Hematopoietic multipotent progenitor cell treated with erythropoietin and hydrocortisone succinate and interleukin-3 and kit ligand, for 8 days (in vitro differentiated cells): ENCODE measurements at regions not wholly inside any gene's neighbourhood (a gene's known extent, or its start where the extent isn't known, plus 50 kb on each side); places are given as distances from the start of the nearest gene placed in this dataset.
"Not testable (repeated sequence)": the region's sequence is repeated elsewhere in the genome, so short reads cannot be mapped to it uniquely, and the experiment has no call there.

Source experiments
- DNase-seq: peaks from one replicate; pipeline ENCODE4 v3.0.0-alpha.2; 2015

DNA sequence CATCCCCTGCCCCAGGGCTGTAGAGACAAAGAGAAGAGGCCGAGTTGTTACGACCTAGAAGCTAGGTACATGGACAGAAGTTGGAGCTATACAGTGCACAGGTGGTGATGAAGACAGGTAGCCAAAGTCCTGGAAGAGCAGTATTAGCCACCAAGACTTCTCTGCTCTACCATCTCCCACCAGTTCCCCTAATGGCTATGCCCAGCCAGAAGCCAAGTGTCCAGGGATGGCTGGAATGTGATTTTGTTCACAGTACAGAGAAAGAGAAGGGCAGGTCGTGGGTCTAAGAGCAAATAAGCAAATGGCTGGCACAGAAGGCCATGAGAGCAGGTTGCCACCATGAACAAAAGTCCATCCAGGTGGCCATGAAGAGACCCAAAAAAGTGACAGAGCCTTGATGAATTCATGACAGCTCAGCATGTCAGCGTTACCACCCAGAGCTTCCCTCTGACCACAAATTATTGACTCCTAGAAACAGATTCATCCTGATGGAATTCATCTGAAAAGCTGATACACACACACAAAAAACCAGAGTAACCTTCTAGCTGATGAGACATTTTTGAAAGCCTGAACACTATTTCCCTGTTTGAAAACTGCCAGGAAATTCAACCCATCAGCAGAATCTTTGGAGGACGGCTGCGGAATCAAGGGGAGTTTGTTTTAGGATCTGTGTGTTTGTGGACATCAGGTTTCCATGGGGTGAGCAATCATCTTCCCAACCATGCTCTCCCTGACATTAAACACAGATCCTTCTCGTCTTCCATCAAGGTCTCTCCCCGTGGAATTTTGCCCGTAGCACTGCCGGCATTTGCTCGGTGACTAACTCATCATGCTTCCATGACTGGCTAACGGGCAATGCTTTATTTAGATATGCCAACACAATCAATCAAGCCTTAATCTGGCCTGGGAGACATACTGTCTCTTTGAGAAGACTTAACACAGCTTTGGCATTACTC, 906.7 kb upstream of the AUTS2 start:
- no peak for DNase-seq

DNA sequence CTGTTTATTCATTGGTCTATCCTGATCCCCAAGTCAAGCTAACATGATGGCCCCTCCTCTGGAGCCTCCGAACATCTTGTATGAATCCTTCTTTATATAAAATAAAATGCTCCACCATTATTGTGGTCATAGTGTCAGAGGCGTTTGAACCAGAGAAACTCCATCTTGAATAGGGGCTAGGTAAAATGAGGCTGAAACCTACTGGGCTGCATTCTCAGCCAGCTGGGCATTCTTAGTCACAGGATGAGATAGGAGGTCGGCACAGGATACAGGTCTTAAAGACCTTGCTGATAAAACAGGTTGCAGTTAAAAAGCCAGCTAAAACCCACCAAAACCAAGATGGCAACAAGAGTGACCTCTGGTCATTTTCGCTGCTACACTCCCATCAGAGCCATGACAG, 905.8 kb upstream of the AUTS2 start:
- no peak for DNase-seq

DNA sequence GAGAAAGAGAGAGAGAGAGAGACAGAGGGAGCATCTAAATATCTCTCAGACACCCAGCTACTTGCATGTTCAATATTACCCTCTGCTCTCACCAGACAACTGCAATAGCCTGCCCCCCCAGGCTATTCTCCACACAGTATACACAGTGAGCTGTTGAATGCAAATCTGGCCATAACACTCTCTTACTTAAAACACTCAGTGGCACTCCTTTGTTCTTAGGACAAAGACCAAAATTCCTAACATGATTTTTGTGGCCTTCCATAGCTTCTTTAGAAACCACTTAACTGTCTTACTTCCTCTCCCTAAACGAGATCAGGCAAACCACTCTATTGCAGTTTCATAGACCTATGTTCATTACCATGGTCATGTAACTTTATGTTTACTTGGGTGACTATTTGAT, 903.6 kb upstream of the AUTS2 start:
- DNase-seq = no peak

DNA sequence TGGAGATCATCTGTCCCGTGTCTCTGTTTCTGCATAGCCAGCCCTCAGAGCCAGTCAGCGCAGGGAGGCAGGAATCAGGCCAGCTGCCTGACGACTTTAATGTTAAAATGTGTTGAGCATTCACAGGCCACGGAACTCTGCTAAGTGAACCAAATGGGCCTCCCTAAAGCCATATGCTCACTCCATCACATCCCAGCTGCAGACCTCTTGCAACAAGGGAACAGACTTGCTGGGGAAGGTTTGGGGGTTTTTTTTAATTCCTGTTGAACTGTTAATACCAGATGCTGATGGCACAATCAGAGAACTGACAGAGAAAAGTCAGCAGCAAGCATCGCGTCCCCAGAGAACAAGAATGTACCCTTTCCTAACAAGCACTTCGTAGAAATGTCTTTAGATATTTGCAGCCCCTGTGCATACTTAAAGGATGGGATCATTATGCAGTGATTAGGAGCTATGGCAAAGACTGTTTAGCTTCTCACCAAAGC, 900.4 kb upstream of the AUTS2 start:
- no peak for DNase-seq

DNA sequence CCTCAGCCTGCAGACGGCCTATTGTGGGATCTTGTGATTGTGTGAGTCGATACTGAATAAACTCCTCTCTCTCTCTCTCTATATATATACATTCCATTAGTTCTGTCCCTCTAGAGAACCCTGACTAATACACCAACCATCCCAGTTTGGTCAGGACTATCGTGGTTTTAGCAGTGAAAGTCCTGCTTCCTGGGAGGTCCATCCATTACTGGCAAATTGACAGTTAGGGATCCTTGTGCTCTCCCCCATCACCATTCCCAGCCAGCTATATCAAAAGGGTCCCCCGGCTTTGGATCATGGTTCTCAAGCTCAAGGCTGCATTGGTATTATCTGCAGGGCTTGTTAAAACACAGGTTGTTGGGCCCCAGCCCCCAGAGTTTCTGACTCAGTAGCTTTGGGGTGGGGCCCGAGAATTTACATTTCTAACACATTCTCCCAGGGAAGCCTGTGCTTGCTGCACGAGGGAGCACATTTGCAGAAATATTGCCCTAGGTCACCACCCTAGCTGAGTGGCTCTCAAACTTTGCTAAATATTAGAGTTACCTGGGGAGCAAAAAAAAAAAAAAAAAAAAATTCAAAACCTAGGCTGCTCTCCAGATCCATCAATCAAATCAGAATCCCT, 899.1 kb upstream of the AUTS2 start:
- no peak for DNase-seq

DNA sequence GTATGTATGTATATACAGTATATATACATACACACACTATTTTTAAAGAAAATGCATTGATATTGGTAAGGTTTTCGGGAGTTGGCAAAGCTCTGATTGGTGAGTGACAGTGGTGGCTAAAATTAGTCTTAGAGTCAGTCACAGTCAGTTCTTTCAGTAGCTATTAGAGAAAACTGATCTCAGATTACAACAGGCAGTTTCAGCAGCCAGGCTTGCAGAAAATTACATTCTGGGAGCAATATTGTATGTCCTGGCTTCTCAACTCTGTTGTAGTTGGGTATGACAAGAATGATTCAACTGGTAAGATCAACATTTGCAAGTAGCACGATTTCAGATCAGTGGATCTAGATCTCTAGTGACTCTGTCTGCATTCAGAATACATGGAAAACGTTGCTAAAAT, 897.9 kb upstream of the AUTS2 start:
- DNase-seq = no peak

DNA sequence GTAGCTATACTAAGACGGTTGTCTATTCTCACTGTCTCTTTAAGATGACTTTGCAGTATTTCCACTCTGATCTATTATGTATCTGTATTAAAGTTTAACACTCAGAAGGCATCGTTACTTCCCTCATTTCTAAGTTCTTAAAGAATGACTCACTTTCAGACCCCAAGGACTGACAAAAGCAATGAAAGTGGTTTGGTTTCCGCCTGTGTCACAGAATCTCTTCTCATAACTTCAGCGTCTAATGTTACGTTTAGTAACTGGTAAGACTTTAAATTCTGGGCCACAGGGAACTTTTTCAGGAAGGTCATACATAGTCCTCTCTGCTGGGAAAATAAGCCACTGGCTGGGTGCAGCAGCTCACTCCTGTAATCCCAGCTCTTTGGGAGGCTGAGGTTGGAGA, 892.0 kb upstream of the AUTS2 start:
- DNase-seq = no peak

DNA sequence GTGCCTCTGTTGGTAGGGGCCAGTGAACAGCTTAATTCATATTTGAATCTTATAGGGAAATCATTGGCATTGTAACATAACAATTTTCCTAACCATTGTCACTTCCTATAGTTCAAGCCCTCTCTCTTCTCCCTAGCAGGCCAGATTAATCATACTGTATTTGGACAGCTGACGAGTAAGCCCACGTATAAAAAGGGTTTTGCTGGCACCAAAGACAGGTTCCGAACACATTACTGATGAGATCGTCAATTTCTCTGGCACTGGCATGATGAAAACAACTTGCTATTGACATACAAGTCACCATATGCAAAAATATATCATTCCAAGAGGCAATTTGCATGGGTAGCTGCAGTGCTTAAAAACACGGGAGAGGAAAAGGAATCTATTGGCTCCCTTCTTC, 891.1 kb upstream of the AUTS2 start:
- DNase-seq = no peak

DNA sequence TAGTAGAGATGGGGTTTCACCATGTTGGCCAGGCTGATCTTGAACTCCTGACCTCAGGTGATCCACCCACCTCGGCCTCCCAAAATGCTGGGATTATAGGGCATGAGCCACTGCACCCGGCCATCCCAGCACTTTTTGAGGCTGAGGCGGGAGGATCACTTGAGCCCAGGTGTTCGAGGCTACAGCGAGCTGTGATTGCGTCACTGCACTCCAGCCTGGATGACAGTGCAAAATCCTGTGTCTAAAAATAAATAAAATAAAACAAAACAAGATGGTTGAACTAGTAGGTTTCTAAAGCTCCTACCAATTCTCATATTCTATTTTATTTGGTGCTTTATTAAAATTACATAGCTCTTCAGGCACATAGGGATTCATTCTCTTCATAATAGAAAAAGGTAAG, 890.3 kb upstream of the AUTS2 start:
- DNase-seq = no peak

DNA sequence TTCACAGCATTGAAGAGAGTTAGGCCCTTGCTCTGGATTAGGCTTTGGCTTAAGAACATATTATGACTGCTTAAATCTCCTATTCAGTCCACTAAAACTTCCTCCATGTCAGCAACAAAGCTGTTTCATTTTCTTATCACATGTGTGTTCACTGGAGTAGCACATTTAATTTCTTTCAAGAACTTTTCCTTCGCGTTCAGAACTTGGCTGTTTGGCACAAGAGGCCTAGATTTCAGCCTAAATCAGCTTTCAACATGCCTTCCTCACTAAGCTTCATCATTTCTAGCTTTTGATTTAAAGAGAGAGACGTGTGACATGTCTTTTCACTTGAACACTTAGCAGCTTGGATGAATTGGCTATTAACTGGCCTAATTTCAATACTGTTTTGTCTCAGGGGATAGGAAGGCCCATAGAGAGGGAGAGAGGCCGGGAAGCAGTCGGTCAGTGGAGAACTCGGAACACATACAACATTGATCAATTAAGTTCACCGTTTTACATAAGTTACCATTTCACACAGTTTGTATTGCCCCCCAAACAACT, 885.2 kb upstream of the AUTS2 start:
- no peak for DNase-seq

DNA sequence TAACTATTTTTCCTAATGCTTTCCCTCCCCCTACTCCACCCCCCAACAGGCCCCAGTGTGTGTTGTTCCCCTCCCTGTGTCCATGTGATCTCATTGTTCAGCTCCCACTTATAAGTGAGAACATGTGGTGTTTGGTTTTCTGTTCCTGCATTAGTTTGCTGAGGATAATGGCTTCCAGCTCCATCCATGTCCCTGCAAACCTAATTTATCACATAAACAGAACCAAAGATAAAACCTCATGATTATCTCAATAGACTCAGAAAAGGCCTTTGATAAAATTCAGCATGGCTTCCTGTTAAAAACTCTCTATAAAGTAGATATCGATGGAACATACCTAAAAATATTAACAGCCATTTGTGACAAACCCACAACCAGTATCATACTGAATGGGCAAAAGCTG, 884.1 kb upstream of the AUTS2 start:
- not testable (repeated sequence) for DNase-seq

DNA sequence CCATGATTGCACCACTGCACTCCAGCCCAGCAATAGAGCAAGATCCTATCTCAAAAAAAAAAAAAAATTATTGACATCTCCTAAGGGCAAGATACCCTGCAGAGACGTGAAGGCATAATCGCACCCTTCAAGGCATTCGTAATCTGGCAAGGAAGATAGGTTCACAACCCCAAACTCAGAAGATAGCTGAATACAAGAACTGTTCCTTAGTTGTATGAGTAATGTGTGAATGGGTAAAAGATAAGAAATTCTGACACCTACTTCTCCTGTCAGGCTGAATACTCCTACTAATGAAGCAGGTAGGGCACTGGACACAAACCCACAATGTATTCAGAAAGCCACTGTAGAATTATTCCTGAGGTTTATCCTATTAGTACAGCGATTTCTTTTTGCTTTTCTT, 882.4 kb upstream of the AUTS2 start:
- no peak for DNase-seq

DNA sequence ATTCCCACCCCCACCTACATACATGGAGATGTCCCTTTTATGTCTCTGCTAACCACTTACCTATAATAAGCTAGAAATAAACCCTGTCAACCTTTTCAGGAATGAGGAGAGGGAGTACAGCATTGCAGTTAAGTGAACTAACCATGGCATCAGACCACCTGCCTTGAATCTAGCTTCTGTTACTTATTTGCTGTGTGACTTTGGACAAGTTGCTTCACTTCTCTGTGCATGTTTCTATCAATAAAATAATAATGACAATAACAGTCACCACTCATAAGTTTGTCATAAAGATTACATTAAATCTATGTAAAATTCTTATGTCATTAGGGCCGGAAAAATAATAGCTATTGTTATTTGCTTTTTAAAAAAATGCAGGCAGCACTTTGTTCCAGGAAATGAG, 881.1 kb upstream of the AUTS2 start:
- DNase-seq = no peak

DNA sequence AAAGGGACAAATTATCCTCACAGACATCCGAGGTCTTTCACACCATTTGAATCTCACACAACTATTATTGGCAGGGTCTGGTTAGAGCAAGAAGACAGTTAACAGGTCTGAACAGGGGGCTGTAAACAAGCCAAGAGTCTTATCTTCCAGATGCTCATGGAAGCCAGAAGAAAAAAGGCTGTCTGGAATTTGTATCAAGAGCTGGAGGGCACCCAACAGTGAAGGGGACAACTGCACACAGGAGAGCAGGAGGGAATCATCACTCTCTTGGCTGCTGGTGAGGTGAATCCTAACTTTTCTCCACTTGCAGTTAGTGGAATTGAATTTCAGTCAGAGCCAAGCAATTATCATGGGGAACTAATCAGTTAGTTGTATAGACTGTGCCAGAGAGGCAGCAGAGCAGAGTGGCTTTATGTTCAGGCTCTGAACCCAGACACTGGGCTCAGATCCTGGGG, 880.2 kb upstream of the AUTS2 start:
- no peak for DNase-seq

DNA sequence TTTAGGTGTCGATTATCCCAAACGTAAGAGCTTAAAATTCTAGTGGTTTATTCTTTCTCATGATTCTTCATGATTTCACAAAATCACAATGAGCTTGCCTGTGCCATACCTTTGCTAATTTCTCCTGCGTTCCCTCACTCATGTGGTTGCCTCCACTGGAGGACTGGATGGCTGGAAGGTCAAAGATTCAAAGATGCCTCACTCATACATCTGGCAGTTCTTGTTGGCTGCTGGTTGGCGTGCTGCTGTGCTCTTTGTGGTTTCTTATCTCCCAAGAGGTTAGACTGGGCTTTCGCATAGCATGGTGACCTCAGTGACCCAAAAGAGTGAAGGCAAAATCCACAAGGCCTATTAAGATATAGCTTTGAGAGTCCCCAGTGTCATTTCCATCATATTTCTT, 877.6 kb upstream of the AUTS2 start:
- DNase-seq = no peak

DNA sequence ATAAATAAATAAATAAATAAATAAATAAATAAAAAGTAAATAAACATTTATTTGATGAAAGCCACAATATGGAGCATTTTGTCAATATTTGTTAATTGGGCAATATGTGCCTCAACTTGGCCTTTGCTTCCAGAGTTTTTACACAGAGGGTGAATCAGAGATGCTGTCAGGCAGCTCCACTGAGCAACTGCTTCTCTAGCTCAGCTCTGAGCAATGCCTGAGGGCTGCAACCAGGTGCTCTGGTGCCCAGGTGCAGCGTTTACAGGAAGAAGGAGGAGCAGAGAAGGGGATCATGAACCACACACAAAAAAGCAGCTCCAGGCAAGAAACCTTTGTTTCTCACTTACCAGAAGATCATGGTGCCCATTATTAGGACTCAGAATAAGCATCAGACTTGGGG, 876.2 kb upstream of the AUTS2 start:
- DNase-seq = no peak

DNA sequence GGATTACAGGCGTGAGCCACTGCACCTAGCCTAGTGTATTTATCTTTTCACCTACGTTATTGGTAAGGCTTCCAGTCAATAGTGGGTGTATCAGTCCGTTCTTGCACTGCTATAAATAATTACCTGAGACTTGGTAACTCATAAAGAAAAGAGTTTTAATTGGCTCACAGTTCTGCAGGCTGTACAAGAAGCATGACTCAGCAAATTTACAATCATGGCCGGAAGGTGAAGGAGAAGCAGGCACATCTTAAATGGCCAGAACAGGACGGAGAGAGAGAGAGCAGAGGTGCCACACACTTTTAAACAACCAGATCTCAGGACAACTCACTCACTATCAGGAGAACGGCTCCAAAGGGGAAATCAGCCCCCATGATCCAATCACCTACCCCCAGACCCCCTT, 873.3 kb upstream of the AUTS2 start:
- DNase-seq = no peak

DNA sequence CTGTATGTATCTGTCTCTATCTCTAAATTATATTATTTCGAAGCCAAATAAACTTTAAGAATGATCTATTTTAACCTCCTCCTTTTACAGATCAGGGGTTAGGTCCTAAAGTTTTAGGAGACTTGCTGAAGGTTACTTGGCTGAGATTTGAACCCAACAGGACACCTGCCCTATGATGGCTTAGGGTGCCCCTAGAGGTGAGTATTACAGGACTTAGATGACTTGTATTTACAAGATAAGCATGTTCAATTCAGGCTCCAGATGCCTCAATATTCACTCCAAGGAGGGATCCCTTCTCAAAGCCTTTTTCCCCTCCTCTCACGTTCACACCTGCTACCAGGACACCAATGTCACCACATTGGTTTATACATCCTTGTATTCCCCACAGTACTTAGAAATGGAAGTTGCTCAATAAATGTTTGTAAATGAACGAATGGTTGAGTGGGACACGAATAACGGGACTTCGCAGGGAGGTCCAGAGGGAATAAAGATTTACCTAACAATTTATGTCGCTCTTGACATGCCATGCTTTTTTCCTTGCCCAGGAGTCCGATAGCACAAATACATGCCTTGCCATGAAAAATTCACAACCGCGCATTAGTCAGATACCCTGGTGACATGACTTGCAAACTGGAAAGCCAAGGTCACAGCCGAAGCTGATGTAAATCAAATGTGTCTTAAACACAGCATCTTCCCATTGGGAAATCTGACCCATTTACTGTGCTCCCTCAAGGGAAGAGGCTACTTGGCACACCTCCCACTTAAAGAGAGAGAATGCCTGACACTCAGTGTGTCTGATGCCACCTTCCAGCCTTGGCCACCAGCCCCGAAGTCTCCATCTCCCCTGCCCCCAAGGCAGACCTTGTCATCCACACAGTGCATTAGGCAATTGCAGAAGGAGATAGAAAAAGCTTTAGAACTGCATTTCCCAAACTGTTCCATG, 872.2 kb upstream of the AUTS2 start:
- DNase-seq = no peak

DNA sequence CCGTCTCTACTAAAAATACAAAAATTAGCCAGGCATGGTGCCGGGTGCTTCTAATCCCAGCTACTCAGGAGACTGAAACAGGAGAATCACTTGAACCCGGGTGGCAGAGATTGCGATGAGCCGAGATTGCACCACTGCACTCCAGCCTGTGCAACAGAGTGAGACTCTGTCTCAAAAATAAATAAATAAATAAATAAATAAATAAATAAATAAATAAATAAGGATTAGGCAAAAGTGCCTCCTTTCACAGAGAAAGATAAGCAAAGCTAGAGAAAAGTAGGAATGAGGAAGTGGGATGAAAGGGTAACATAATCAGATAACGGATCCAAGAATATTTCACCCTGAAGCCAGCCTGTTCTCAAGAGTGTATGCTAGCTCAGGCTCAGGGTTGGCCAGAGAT, 869.6 kb upstream of the AUTS2 start:
- not testable (repeated sequence) for DNase-seq

DNA sequence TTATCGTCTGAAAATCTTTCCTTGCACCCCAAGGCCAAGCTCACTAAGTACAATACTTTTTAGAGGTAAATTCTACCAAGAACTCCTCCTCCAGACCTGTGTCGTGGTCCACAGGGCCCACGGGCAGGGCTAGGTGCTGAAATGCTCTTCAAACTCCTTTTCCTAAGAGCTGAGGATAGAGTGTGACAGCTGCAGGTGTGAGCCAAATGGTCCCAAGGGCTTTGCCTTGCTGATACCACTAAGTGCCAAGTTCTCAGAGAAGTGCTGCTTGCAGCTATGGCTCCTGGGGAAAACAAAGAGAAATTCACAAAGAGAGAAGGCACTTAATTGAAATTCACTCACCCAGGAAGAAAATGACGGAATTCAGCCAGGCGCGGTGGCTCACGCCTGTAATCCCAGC, 868.9 kb upstream of the AUTS2 start:
- DNase-seq = no peak

DNA sequence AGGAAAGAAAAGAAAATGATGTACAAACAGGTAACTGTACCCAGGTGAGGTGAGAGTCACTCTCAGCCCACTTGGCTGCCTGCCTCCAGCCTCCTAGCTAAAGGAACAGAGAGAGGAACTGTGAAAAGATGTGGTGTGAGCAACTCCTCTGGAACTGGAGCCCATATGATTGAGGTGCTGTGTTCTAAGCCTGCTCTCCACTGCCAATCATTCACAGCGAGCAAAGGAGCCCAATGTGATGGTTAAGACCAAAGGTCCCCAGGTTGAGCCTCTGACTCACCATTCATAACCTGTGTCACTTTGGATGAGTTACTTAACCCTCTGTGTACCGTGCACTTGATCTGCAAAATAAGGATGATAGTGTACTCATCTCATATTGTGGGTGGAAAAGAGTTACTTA, 868.1 kb upstream of the AUTS2 start:
- DNase-seq = no peak

DNA sequence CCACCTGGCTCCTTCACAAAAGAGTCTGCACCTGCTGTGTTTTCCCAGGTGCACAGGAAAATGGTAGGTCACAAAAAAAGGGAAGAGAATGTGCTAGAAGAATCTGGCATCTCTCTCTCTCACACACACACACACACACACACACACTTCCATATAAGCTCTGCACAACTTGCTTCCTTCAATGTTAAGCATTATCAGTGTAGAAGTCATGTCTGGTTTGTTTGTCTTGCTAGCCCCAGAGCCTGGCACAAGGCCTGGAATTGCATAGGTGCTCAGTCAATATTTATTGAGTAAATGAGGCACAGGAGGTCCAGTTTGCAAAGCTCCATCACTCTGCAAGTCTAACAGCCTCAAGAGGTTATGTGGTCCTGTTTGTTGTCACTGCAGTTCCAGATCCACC, 867.3 kb upstream of the AUTS2 start:
- DNase-seq = no peak
